ENCODE measurements at regions not wholly inside any gene's neighbourhood (a gene's known extent, or its start where the extent isn't known, plus 50 kb on each side); places are given as distances from the start of the nearest gene placed in this dataset.
A peak's percentile ranks its signal among the peaks of the same experiment; 100 is the strongest.

GRCh38 chr3:44104668-44105321 is 136.9 kb upstream of the TOPAZ1 start:
- DNase-seq (ENCODE audit: low spot score), result peak; percentile 82
- TF ChIP-seq, protein P1, sequence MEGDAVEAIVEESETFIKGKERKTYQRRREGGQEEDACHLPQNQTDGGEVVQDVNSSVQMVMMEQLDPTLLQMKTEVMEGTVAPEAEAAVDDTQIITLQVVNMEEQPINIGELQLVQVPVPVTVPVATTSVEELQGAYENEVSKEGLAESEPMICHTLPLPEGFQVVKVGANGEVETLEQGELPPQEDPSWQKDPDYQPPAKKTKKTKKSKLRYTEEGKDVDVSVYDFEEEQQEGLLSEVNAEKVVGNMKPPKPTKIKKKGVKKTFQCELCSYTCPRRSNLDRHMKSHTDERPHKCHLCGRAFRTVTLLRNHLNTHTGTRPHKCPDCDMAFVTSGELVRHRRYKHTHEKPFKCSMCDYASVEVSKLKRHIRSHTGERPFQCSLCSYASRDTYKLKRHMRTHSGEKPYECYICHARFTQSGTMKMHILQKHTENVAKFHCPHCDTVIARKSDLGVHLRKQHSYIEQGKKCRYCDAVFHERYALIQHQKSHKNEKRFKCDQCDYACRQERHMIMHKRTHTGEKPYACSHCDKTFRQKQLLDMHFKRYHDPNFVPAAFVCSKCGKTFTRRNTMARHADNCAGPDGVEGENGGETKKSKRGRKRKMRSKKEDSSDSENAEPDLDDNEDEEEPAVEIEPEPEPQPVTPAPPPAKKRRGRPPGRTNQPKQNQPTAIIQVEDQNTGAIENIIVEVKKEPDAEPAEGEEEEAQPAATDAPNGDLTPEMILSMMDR (IDR thresholded peaks at IDR 0.05; ENCODE audit: extremely low read depth, insufficient read depth, missing control alignments), result no peak
- in situ Hi-C loops (cut with MboI; ENCODE audit: low pct_unique_long_range_greater_than_20kb, low sequenced_read_pairs, unreplicated experiment), result no loop called here

- in situ Hi-C loops (cut with MboI; ENCODE audit: low pct_unique_long_range_greater_than_20kb, low sequenced_read_pairs, unreplicated experiment), result no loop called here
- DNase-seq (ENCODE audit: low spot score), result no peak
- TF ChIP-seq, protein P1 (IDR thresholded peaks at IDR 0.05; ENCODE audit: extremely low read depth, insufficient read depth, missing control alignments), result no peak
Observed at GRCh38 chr3:44105571-44105970, 136.1 kb upstream of the TOPAZ1 start.

- TF ChIP-seq, protein P1 (IDR thresholded peaks at IDR 0.05; ENCODE audit: extremely low read depth, insufficient read depth, missing control alignments), result no peak
- no peak for DNase-seq (ENCODE audit: low spot score)
- in situ Hi-C loops (cut with MboI; ENCODE audit: low pct_unique_long_range_greater_than_20kb, low sequenced_read_pairs, unreplicated experiment), result no loop called here
Observed at GRCh38 chr3:44106756-44107155, 134.9 kb upstream of the TOPAZ1 start.

- TF ChIP-seq, protein P1 (IDR thresholded peaks at IDR 0.05; ENCODE audit: extremely low read depth, insufficient read depth, missing control alignments), result no peak
- DNase-seq (ENCODE audit: low spot score), result no peak
- in situ Hi-C loops (cut with MboI; ENCODE audit: low pct_unique_long_range_greater_than_20kb, low sequenced_read_pairs, unreplicated experiment), result no loop called here
Observed at GRCh38 chr3:44108481-44108880, 133.2 kb upstream of the TOPAZ1 start.

GRCh38 chr3:44109771-44110361 is 131.8 kb upstream of the TOPAZ1 start:
- DNase-seq (ENCODE audit: low spot score), result no peak
- in situ Hi-C loops (cut with MboI; ENCODE audit: low pct_unique_long_range_greater_than_20kb, low sequenced_read_pairs, unreplicated experiment), result no loop called here
- TF ChIP-seq, protein P1 (IDR thresholded peaks at IDR 0.05; ENCODE audit: extremely low read depth, insufficient read depth, missing control alignments), result no peak

DNA sequence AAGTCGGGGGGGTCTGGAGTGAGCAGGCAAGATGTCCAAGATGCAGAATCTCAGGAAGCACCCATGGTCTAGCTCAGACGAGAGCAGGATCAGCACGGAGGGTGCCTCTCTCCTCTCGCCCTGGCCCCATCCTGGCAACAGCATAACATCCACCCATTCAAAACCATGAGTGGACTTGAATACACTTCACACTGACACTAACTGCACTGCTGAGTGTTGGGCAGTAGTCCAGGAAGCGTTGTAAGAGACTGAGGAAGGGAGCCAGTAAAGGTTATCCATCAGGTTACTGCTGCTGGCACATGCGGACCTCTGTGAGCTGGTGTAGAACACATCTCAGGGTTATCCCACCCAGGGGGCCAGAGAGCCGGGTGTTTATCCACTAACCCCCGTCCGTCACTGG is 131.0 kb upstream of the TOPAZ1 start:
- DNase-seq (ENCODE audit: low spot score), result no peak
- in situ Hi-C loops (cut with MboI; ENCODE audit: low pct_unique_long_range_greater_than_20kb, low sequenced_read_pairs, unreplicated experiment), result no loop called here
- TF ChIP-seq, protein P1 (IDR thresholded peaks at IDR 0.05; ENCODE audit: extremely low read depth, insufficient read depth, missing control alignments), result no peak
